ENCODE measurements at regions not wholly inside any gene's neighbourhood (a gene's known extent, or its start where the extent isn't known, plus 50 kb on each side); places are given as distances from the start of the nearest gene placed in this dataset.

GRCh38 chr18:30386624-30387023, 655.9 kb downstream of the DSC3 start:
- no peak for TF ChIP-seq PAXIP1 (CRISPR knock-in tag; conservative IDR thresholded peaks at IDR 0.05)
- TF ChIP-seq ZMYM2 (CRISPR knock-in tag; IDR thresholded peaks at IDR 0.05), result no peak
- H3K9ac ChIP-seq (ENCODE audit: insufficient read depth, low read depth, low read length), result no peak overlapping the region
- no peaks in the 10 kb centered on the region for H3K79me2 ChIP-seq (ENCODE audit: insufficient read depth, low read length)
- no peak overlapping the region for H3K27ac ChIP-seq (ENCODE audit: extremely low read length, insufficient read depth, low read length)
- H3K9me3 ChIP-seq (ENCODE audit: low read length), result no peaks in the 10 kb centered on the region
- no TSS peak for BruUV-seq (replicated peaks)
- FAIRE-seq (no peak), ATAC-seq (no peak), DNase-seq (ENCODE audit: low spot score) (no peak)
- POLR2A ChIA-PET, result no interaction called here
- H3K27me3 ChIP-seq (ENCODE audit: control insufficient read depth in 1 of 2, insufficient read depth in 2 of 2, low read length in 2 of 2), result no peaks in the 10 kb centered on the region; a peak in 1 of 5 replicates
- H4K20me1 ChIP-seq (ENCODE audit: insufficient read depth, low read length), result no peaks in the 10 kb centered on the region
- in situ Hi-C loops (cut with HindIII; ENCODE audit: extremely low pct_ligation_motif_present, low pct_unique_long_range_greater_than_20kb) (no loop called here), intact Hi-C loops (cut with micrococcal nuclease; ENCODE audit: unreplicated experiment) (no loop called here)
- no peaks in the 10 kb centered on the region for H3K4me1 ChIP-seq (ENCODE audit: insufficient read depth, low read length)
- 19% methylated on average over 5 of the region's 5 CpGs for WGBS (ENCODE audit: low lambda C conversion rate)
- no peaks in the 10 kb centered on the region for H3K36me3 ChIP-seq (replicated peaks in 1 of 2; ENCODE audit: control insufficient read depth in 1 of 2, insufficient read depth in 2 of 2, low read length in 2 of 2)
- CTCF ChIA-PET (ENCODE audit: low intra/inter-chr PET ratio, low total read pairs), result no interaction called here
- no peak overlapping the region for H3K4me2 ChIP-seq (ENCODE audit: low read depth, low read length)
- H3K4me3 ChIP-seq (replicated peaks in 1 of 3; ENCODE audit: insufficient read depth in 1 of 3, low read depth in 2 of 3, low read length in 3 of 3), result no peak overlapping the region
- H2AFZ ChIP-seq (ENCODE audit: low read length), result no peak overlapping the region

DNA sequence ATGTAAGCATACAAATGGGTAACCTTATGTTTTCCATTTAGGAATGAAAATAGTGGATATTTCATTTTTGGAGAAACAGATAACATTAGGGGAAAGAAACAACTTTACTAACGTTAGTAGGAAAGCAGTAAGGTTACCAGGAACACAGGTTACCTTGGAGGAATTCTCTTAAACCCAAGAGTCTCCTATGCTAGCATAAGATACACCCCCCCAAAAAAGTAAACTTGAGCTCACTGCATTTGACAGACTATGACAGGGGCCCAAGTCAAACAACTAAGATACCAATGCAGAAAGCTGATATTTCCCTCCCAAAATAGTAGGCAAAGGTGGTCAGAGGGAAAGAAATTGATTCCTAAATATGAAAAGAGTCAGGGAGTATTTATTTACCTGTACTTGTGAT, 656.9 kb downstream of the DSC3 start:
- DNase-seq (ENCODE audit: low spot score) (no peak), FAIRE-seq (no peak), ATAC-seq (no peak)
- no TSS peak for BruUV-seq (replicated peaks)
- no peaks in the 10 kb centered on the region for H3K79me2 ChIP-seq (ENCODE audit: insufficient read depth, low read length)
- no peaks in the 10 kb centered on the region for H3K36me3 ChIP-seq (replicated peaks in 1 of 2; ENCODE audit: control insufficient read depth in 1 of 2, insufficient read depth in 2 of 2, low read length in 2 of 2)
- WGBS (ENCODE audit: low lambda C conversion rate), result 0% methylated on average over 1 of the region's 1 CpG
- CTCF ChIA-PET (ENCODE audit: low intra/inter-chr PET ratio, low total read pairs), result no interaction called here
- no peak overlapping the region for H3K27ac ChIP-seq (ENCODE audit: extremely low read length, insufficient read depth, low read length)
- no peaks in the 10 kb centered on the region for H3K4me1 ChIP-seq (ENCODE audit: insufficient read depth, low read length)
- POLR2A ChIA-PET, result no interaction called here
- in situ Hi-C loops (cut with HindIII; ENCODE audit: extremely low pct_ligation_motif_present, low pct_unique_long_range_greater_than_20kb), result no loop called here
- H4K20me1 ChIP-seq (ENCODE audit: insufficient read depth, low read length), result no peaks in the 10 kb centered on the region
- no peak overlapping the region for H3K4me2 ChIP-seq (ENCODE audit: low read depth, low read length)
- no peaks in the 10 kb centered on the region; a peak in 1 of 5 replicates for H3K27me3 ChIP-seq (ENCODE audit: control insufficient read depth in 1 of 2, insufficient read depth in 2 of 2, low read length in 2 of 2)
- intact Hi-C loops (cut with micrococcal nuclease; ENCODE audit: unreplicated experiment), result no loop called here
- H3K9ac ChIP-seq (ENCODE audit: insufficient read depth, low read depth, low read length), result no peak overlapping the region
- H3K4me3 ChIP-seq (replicated peaks in 1 of 3; ENCODE audit: insufficient read depth in 1 of 3, low read depth in 2 of 3, low read length in 3 of 3), result no peak overlapping the region
- H2AFZ ChIP-seq (ENCODE audit: low read length), result no peak overlapping the region
- no peaks in the 10 kb centered on the region for H3K9me3 ChIP-seq (ENCODE audit: low read length)
- TF ChIP-seq ZNF33B (CRISPR knock-in tag; IDR thresholded peaks at IDR 0.05) (no peak), AHR (CRISPR knock-in tag; IDR thresholded peaks at IDR 0.05) (no peak), THAP11 (CRISPR knock-in tag; IDR thresholded peaks at IDR 0.05) (no peak), ZNF772 (CRISPR knock-in tag; IDR thresholded peaks at IDR 0.05) (no peak), KDM4B (CRISPR knock-in tag; IDR thresholded peaks at IDR 0.05) (no peak), PRDM10 (CRISPR knock-in tag; IDR thresholded peaks at IDR 0.05; ENCODE audit: low read depth) (no peak), ATM (IDR thresholded peaks at IDR 0.05; ENCODE audit: borderline replicate concordance) (no peak), ZBTB20 (CRISPR knock-in tag; IDR thresholded peaks at IDR 0.05; ENCODE audit: borderline replicate concordance, low read depth) (no peak), ZNF24 (IDR thresholded peaks at IDR 0.05) (no peak), SOX6 (IDR thresholded peaks at IDR 0.05) (no peak), SOX6 (CRISPR knock-in tag; IDR thresholded peaks at IDR 0.05) (no peak), ADNP (CRISPR knock-in tag; IDR thresholded peaks at IDR 0.05) (no peak), SMARCE1 (IDR thresholded peaks at IDR 0.05; ENCODE audit: borderline replicate concordance) (no peak)
